Chondrocyte (in vitro differentiated cells): ENCODE measurements at regions not wholly inside any gene's neighbourhood (a gene's known extent, or its start where the extent isn't known, plus 50 kb on each side); places are given as distances from the start of the nearest gene placed in this dataset.

ENCODE experiments used
- DNase-seq: peaks from one replicate; pipeline ENCODE4 v3.0.0; 2021; ENCODE audit warnings: mixed read lengths, low spot score
- H3K27ac Mint-ChIP-seq: one replicate; pipeline ENCODE4 v1.8.0; 2021; ENCODE audit warnings: mild to moderate bottlenecking, moderate library complexity, mixed read lengths; ENCODE audit not compliant: unreplicated experiment
- H3K27me3 Mint-ChIP-seq: 2 replicates; pipeline ENCODE4 v1.8.0; 2021; ENCODE audit warnings: low read depth, mixed read lengths
- H3K36me3 Mint-ChIP-seq: 2 replicates; pipeline ENCODE4 v1.8.0; 2021; ENCODE audit warnings: low read depth, mixed read lengths
- H3K4me1 Mint-ChIP-seq: 2 replicates; pipeline ENCODE4 v1.8.0; 2021; ENCODE audit warnings: low read depth, mild to moderate bottlenecking, mixed read lengths
- H3K4me3 Mint-ChIP-seq: one replicate; pipeline ENCODE4 v1.8.0; 2021; ENCODE audit warnings: mild to moderate bottlenecking, moderate library complexity, mixed read lengths; ENCODE audit not compliant: unreplicated experiment
- H3K9me3 Mint-ChIP-seq: 2 replicates; pipeline ENCODE4 v1.8.0; 2021; ENCODE audit warnings: low read depth, mixed read lengths
- TF ChIP-seq, protein P1 (sequence below): fragments of 200-600 bp; sonication (generic); IDR thresholded peaks from 2 replicates; pipeline ENCODE4 v1.5.0; 2021; ENCODE audit warnings: antibody characterized with exemption, mild to moderate bottlenecking, moderate library complexity

DNA sequence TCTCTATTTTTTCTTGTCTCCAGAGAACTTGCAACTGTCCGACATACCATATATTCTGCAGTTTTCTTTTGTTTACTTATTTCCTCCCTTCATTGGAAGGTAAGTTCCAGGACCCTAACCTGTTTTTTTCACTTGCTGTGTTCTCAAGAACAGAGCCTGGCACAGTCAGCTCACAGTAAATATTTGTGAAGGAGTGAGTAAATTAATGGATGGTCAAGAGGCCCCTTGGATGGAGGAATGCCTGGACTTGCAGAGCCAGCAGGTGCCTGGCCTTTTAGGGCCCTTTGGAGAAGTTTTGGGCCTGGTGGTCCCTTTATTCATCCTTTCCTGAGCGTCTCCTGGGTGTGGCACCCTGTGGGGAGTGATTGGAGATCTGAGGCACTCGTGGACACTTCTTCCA is 182.1 kb upstream of the POU3F1 start:
- DNase-seq, result no peak
- Mint-ChIP-seq H3K9me3 (peaks cover 7% of the 10 kb centered on the region), H3K27ac (no peak overlapping the region), H3K4me1 (peaks cover 7% of the 10 kb centered on the region), H3K36me3 (peaks cover 1% of the 10 kb centered on the region), H3K27me3 (no peaks in the 10 kb centered on the region), H3K4me3 (no peak overlapping the region)
- TF ChIP-seq, protein P1, sequence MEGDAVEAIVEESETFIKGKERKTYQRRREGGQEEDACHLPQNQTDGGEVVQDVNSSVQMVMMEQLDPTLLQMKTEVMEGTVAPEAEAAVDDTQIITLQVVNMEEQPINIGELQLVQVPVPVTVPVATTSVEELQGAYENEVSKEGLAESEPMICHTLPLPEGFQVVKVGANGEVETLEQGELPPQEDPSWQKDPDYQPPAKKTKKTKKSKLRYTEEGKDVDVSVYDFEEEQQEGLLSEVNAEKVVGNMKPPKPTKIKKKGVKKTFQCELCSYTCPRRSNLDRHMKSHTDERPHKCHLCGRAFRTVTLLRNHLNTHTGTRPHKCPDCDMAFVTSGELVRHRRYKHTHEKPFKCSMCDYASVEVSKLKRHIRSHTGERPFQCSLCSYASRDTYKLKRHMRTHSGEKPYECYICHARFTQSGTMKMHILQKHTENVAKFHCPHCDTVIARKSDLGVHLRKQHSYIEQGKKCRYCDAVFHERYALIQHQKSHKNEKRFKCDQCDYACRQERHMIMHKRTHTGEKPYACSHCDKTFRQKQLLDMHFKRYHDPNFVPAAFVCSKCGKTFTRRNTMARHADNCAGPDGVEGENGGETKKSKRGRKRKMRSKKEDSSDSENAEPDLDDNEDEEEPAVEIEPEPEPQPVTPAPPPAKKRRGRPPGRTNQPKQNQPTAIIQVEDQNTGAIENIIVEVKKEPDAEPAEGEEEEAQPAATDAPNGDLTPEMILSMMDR, result no peak

DNA sequence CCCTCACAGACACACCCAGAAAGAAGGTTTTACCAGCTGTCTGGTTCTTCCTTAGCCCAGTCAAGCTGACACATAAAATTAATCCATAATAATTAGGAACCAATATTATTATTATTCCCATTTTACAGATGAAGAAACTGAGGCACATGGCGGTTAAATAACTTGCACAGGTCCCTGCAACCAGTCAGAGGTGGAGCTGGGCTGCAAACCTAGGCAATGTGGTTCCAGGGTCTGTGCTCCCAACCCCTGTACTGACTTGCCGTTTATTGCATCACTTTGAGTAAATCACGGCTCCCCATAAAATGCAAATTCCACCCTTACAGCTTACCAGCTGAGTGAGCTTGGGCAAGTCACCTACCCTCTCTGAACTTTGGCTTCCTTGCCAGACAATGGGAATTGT is 179.2 kb upstream of the POU3F1 start:
- no peaks in the 10 kb centered on the region for H3K27me3 Mint-ChIP-seq
- TF ChIP-seq, protein P1, result no peak
- DNase-seq, result no peak
- peaks cover 37% of the 10 kb centered on the region for H3K4me1 Mint-ChIP-seq
- H3K4me3 Mint-ChIP-seq, result no peak overlapping the region
- H3K9me3 Mint-ChIP-seq, result peaks cover 3% of the 10 kb centered on the region
- no peak overlapping the region for H3K27ac Mint-ChIP-seq
- no peaks in the 10 kb centered on the region for H3K36me3 Mint-ChIP-seq

DNA sequence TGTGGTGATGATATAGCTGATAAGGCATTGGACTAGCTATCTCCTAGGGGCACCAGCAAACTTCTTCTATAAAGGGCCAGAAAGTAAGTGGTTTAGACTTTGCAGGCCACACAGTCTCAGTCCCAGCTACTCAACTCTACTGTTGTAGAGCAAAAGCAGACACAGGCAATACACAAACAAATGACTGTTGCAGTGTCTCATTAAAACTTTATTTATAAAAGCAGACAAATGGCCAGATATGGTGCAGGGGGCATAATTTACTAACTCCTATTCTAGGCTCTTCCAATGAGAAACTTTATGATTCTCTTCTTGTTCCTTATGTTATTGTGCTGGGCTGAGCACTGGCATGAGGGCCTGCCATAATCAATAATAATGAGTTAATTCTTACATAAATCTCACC is 176.8 kb upstream of the POU3F1 start:
- no peaks in the 10 kb centered on the region for H3K36me3 Mint-ChIP-seq

DNA sequence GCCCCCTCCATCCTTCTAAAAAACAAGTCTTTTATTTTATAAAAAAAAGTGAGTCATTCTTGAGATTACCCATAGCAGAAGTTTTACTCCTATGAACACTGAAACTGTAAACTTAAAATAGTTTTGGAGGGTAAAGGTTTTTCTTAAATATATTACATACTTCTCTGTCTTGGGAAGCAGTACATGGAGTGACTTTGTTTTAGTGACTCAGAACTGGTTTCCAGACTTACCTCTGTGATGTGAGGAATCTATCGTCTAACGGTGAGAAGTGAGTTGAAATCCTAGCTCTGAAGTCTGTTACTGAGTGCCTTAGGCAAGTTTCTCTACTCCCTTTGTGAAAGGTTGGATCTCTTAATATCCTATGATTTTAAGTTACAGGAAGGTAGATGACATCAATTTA is 176.3 kb upstream of the POU3F1 start:
- DNase-seq, result no peak
- H3K9me3 Mint-ChIP-seq, result peaks cover 3% of the 10 kb centered on the region
- H3K27ac Mint-ChIP-seq, result peak overlapping the region; percentile 78
- H3K36me3 Mint-ChIP-seq, result no peaks in the 10 kb centered on the region
- peaks cover 42% of the 10 kb centered on the region for H3K4me1 Mint-ChIP-seq
- no peaks in the 10 kb centered on the region for H3K27me3 Mint-ChIP-seq
- no peak overlapping the region for H3K4me3 Mint-ChIP-seq
- TF ChIP-seq, protein P1, result no peak

More for the DNA sequence above, 176.8 kb upstream of the POU3F1 start:
- DNase-seq, result no peak
- H3K9me3 Mint-ChIP-seq, result peaks cover 3% of the 10 kb centered on the region
- TF ChIP-seq, protein P1, result no peak
- no peaks in the 10 kb centered on the region for H3K27me3 Mint-ChIP-seq
- H3K27ac Mint-ChIP-seq, result peak overlapping the region; percentile 78
- no peak overlapping the region for H3K4me3 Mint-ChIP-seq
- peaks cover 42% of the 10 kb centered on the region for H3K4me1 Mint-ChIP-seq

DNA sequence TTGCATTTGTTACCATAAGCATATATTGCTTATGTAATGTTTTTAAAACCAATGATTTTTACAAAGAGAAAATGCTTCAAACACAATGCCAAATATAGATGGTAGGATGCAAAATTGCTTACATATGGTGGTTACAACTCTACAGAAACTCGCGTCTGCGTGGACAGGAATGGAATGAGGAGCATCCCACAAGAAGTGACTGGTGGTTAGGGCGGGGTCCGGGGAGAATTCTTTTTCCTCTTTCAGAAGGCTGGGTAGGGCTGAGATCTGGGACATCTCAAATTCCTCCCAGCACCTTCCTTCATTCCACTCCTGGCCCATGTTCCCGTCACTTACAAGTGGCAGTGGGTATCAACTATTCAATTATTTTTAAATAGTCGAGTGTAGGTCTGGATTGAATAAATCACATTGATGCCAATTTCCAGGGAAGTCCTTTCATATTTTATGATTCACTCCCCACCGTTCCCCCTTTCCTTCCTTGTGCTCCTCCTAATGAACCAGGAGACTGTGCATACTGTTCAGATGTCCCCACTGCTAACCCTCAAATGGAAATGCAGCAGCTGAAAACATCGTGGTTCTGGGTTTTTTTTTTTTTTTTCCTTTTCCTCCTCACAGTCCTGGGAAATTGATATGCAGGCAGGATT is 174.5 kb upstream of the POU3F1 start:
- Mint-ChIP-seq H3K36me3 (no peaks in the 10 kb centered on the region), H3K4me3 (no peak overlapping the region), H3K9me3 (peaks cover 3% of the 10 kb centered on the region), H3K4me1 (peaks cover 50% of the 10 kb centered on the region), H3K27me3 (no peaks in the 10 kb centered on the region), H3K27ac (peak overlapping the region; percentile 90)
- no peak for DNase-seq
- TF ChIP-seq, protein P1, result no peak
